Midbrain (tissue), 1 donor: ENCODE measurements at regions not wholly inside any gene's neighbourhood (a gene's known extent, or its start where the extent isn't known, plus 50 kb on each side); places are given as distances from the start of the nearest gene placed in this dataset.
A peak's percentile ranks its signal among the peaks of the same experiment; 100 is the strongest.

Experiments used
- DNase-seq: peaks from one replicate; lab custom pipeline; 2025; lab: John Stamatoyannopoulos, UW

DNA sequence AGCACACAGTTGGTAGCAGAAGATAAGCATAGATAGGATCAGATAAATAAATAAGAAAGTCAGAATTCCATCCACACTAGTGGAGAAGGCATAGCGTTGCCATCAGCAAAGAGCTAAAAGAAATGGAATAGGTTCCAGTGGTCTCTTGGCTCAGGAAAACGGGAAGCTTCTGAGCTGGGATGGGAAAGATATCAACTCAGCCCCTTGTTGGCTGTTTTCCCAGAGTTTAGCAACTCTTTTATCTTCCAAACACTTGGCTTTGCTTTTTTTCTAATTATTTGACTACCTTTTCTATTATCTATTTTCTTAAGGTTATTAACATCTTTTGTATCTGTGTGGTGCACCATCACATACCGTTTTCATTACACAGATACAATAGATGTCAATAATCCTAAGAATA is 445.7 kb upstream of the TRPC7 start:
- no peak for DNase-seq

DNA sequence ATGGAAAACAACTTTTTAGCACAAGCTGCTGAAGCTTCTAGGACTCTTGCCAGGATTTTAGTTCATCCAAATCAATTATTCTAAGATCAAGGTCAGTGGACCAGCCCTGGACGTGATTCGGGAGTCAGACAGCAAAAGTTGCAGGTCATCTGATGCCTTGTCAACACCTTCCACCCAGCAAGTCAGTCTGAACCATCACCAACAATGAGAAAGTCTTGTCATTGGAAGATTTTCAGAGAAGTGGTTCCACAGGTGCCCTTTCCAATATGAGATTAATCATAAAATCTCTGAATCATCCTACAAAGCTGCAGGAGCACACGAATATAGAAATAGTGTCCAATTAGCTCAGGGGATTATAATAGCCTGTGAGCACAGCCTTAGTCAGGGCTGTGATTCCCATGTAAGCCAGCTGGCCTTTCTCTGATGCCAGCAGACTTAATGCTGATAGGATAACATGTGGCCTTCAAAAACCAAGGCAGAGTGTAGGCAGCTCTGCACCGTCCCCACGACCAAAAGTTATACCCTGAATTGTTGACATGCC is 445.0 kb upstream of the TRPC7 start:
- no peak for DNase-seq

DNA sequence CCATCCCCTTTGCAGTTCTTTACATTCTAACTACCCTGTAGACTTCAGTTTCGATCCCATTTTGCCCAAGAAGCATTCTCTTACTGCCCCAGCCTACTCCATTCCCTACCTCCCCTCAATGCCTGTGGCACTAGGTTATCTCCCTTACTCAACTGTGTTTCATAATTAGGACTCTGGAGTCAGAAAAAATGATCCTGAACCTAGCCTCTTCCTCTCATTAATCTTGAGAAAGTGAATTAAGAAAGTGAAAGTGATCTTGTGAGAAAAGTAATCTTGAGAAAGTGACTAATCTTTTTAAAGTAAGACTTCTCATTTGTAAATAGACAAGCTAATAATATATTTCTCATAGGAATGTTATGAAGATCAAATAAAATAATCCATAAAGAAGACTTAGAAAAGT is 444.0 kb upstream of the TRPC7 start:
- DNase-seq: no peak

GRCh38 chr5:136808756-136809155 is 443.4 kb upstream of the TRPC7 start:
- no peak for DNase-seq

- DNase-seq: no peak
Measured at GRCh38 chr5:136805466-136805865, 440.1 kb upstream of the TRPC7 start.

DNA sequence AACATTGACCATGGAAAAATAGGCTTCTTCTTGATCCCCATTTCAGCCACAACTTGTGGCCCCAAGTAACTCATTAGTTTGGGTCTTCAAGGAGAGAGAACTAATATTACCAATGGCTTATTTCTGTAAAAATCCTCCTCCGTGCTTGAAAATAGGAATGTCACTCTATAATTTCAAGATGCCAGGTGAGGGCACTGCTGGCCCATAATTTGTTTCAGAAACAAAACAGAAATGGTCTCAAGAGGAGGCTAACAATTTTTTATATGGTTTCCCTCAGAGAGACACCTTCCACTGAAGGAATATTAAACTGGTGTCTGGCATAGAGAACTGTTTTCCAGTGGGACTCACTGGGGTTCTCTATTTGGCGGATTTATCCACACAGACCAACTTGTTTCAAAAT is 437.0 kb upstream of the TRPC7 start:
- DNase-seq: peak; percentile 50

- no peak for DNase-seq
Measured at GRCh38 chr5:136799806-136800372, 434.5 kb upstream of the TRPC7 start.

DNA sequence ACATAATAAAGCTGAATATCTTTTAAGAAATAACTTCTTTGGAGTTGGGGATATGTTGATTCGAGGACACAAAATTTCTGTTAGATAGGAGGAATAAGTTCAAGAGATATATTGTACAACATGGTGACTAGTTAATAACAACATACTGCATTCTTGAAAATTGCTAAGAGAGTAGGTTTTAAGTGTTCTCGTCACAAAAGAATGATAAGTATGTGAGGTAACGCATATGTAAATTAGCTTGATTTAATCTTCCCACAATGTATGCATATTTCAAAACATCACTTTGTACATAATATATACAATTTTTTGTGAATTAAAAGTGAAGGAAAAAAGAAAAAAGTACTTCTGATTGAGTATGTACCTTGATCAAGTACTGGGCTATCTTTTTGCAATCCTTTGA is 428.0 kb upstream of the TRPC7 start:
- no peak for DNase-seq

- no peak for DNase-seq
Measured at GRCh38 chr5:136781464-136781863, 416.1 kb upstream of the TRPC7 start.

GRCh38 chr5:136780518-136780917 is 415.2 kb upstream of the TRPC7 start:
- DNase-seq: no peak

DNA sequence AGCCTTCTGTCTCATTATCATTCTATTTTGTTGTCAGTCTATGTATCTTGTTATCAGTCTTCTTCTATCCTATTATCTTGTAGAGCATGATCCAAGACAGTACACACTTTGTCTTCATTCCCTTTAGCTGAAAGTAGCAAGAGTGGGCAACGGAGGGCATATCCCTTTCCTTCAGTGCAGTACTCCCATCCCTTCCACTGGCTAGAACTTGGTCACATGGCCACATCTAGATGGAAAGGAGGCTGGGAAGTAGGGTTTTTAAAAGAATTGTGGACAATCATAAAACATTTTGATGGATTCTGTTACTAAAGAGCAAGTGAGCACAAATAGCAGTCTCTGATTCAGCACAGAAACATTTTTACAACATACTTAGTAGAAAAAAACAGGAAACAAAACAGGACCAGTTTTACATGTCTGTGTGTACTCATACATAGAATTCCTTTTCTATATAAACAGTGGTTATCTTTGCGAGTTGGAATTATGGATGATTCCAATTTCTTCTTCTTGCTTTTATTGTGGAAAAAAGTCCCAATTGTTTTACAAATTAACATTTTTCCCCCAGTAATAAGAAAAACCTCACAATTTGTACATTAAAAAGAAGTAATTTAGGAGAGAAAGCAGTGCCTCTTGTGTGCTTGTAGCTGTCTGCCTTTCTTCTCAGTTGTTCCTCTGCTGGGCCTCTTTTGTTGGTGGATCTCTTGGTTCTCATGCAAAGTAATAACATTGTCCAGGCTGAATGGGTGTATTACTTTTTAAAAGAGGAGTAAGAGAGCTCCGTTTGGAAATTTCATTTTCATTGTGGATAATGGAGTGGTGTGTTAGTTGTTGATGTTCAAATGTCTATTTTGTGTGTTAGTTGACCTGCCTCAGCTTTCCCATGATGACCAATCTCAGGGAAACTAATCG is 410.9 kb upstream of the TRPC7 start:
- DNase-seq: no peak

DNA sequence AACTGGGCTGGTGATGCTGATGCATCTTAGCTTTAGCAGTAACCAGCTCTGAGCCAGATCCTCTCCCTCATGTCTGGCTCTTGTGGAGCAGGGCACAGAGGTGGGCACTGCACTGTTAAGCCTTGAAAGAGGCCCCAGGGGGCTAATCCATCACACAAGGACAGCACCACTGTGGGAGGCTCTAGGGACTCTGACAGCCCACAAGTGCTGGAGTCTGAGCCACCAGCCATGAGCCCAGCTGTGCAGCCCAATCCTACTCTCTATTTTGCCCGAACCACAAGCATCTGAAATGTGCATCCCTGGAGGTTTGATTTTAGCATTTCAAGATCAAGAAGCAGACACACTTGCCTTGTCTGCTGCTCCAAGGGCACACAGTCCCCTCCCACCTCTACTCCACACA is 407.1 kb upstream of the TRPC7 start:
- DNase-seq: no peak

GRCh38 chr5:136769900-136770684 is 404.7 kb upstream of the TRPC7 start:
- peak; percentile 75 for DNase-seq

- no peak for DNase-seq
Measured at GRCh38 chr5:136769093-136769492, 403.7 kb upstream of the TRPC7 start.

- no peak for DNase-seq
Measured at GRCh38 chr5:136768457-136768856, 403.1 kb upstream of the TRPC7 start.

- no peak for DNase-seq
Measured at GRCh38 chr5:136766456-136766855, 401.1 kb upstream of the TRPC7 start.

GRCh38 chr5:136764601-136765000 is 399.3 kb upstream of the TRPC7 start:
- DNase-seq: no peak

GRCh38 chr5:136763548-136763947 is 398.2 kb upstream of the TRPC7 start:
- DNase-seq: no peak

GRCh38 chr5:136754216-136754615 is 388.9 kb upstream of the TRPC7 start:
- DNase-seq: peak; percentile 62

- no peak for DNase-seq
Measured at GRCh38 chr5:136750224-136750862, 385.0 kb upstream of the TRPC7 start.

DNA sequence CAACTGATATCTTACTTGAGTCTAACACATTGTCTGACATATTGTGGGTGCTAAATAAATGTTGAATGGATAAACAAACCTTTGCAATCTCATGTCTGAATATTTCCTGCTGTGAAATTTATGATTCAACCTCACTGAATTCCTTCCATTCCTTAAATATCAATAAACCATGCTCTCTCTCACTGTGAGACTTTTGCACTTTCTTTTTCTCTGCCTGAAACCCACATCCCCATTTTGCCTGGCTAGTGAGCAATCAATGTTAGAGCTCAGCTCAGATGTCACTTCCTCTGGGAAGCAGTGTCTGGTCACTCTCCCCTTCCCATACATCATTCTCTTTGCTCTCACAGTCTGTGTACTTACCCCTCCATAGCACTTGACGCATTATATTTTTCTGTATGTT is 383.7 kb upstream of the TRPC7 start:
- DNase-seq: no peak

DNA sequence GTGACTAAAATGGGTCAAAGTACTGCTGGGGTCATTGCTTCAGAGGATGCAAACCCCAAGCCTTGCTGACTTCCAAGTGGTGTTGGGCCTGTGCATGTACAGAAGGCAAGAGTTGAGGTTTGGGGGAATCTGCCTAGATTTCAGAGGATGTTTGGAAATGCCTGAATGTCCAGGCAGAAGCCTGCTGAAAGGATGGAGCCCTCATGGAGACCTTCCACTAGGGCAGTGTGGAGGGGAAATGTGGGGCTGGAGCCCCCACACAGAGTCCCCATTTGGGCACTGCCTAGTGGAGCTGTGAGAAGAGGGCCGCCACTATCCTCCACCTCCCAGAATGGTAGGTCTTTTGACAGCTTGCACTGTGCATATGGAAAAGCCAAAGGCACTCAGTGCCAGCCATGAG is 377.7 kb upstream of the TRPC7 start:
- DNase-seq: no peak
